ENCODE measurements at regions not wholly inside any gene's neighbourhood (a gene's known extent, or its start where the extent isn't known, plus 50 kb on each side); places are given as distances from the start of the nearest gene placed in this dataset.

DNA sequence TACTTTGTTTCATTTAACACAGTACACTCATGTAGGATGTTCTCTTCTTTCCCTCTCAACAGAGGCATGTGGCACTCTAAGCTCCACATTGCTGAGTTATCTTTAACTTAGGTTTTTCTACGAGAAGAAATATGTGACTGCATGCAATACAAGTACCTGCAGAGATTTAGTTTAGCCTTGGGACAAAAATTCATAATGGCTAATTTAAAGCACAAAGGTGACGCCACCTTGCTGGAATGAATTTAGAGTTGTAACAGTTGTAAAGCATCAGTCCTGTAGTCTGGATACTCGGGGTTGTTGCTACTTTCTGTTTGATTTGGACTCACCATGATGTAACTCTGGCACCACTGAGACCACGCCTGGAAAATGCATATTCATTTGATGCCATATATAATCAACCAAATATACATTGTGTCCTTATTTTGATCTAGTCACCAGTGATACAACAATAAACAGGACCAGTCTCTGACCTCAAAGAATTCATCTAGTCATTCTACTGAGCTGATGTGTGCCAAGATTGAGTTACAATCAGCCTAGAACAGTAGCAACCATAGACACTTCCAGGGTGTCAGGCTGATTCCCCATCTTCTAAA is 451.0 kb upstream of the ZFP42 start:
- Histone ChIP-seq H3K4me1 (no peaks in the 10 kb centered on the region), H3K9me3 (no peaks in the 10 kb centered on the region), H3K27me3 (no peaks in the 10 kb centered on the region), H3K27ac (no peak overlapping the region), H3K4me3 (no peak overlapping the region), H3K36me3 (no peaks in the 10 kb centered on the region)
- TF ChIP-seq, protein P1, sequence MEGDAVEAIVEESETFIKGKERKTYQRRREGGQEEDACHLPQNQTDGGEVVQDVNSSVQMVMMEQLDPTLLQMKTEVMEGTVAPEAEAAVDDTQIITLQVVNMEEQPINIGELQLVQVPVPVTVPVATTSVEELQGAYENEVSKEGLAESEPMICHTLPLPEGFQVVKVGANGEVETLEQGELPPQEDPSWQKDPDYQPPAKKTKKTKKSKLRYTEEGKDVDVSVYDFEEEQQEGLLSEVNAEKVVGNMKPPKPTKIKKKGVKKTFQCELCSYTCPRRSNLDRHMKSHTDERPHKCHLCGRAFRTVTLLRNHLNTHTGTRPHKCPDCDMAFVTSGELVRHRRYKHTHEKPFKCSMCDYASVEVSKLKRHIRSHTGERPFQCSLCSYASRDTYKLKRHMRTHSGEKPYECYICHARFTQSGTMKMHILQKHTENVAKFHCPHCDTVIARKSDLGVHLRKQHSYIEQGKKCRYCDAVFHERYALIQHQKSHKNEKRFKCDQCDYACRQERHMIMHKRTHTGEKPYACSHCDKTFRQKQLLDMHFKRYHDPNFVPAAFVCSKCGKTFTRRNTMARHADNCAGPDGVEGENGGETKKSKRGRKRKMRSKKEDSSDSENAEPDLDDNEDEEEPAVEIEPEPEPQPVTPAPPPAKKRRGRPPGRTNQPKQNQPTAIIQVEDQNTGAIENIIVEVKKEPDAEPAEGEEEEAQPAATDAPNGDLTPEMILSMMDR (IDR thresholded peaks at IDR 0.05) = no peak
- TF ChIP-seq POLR2A (IDR thresholded peaks at IDR 0.05) = no peak
- 49% methylated on average over 4 of the region's 4 CpGs for WGBS (ENCODE audit: insufficient coverage, low coverage, low lambda C conversion rate, missing lambda C conversion rate)
- intact Hi-C loops (cut with DNase I) = no loop called here
- DNase-seq = no peak
- ATAC-seq = no peak

DNA sequence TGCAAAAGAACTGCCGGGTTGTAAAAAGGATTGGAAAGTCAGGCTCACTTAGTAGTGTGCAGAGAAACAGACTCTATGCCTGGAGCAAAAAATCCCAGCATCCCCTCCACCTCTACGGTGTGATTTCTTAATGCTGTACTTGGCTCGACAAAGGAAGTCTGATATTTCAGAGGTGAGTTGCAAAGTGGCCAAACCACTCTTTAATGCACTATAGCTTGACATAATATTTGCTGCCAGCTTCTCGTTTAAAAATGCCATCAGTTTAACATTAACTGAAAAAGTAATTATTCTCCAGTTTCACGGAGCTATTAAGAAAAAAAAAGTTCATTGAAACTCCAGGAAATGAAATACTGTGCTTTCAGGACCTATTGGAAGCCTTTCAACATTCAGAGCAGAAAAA is 448.3 kb upstream of the ZFP42 start:
- ATAC-seq (no peak), DNase-seq (no peak)
- TF ChIP-seq, protein P1 (IDR thresholded peaks at IDR 0.05) = no peak
- no peak for TF ChIP-seq POLR2A (IDR thresholded peaks at IDR 0.05)
- 28% methylated on average over 5 of the region's 5 CpGs for WGBS (ENCODE audit: insufficient coverage, low coverage, low lambda C conversion rate, missing lambda C conversion rate)
- H3K36me3 ChIP-seq = no peaks in the 10 kb centered on the region
- no peaks in the 10 kb centered on the region for H3K4me1 ChIP-seq
- no peak overlapping the region for H3K4me3 ChIP-seq
- no peaks in the 10 kb centered on the region for H3K9me3 ChIP-seq
- intact Hi-C loops (cut with DNase I) = no loop called here
- no peak overlapping the region for H3K27ac ChIP-seq
- H3K27me3 ChIP-seq = no peaks in the 10 kb centered on the region

DNA sequence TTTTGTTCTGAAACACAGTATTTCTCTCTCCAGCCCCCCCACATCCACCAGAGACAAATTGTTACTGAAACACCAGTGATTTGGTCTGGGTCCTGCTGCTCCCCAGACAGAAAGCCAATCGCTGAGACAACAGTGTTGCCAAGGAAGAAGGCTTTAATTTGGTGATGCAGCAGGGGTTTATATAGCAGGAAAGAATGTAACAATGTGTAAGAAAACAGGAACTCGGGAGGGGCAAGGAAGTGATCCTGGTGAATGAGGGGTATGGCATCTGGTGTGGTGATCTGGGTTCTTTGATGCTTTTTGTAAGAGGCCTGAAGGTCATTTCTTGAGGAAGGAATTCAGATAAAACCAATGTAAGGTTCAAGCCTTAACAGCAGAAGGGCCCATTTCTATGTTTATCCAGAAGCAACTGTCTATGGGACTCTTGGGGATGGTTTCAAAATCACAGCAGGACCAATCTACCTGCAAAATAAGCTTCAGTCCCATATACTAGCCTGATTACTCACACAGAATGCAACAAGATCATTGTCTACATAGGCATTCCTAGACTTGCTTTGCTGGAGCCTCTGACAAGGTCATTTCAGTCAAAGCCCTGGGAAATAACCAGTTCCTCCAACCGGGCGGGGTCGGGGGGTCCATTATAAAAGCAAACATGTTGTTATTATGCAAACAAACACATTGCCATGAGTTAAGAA is 445.2 kb upstream of the ZFP42 start:
- H3K27ac ChIP-seq = no peak overlapping the region
- intact Hi-C loops (cut with DNase I) = no loop called here
- no peaks in the 10 kb centered on the region for H3K4me1 ChIP-seq
- no peak for TF ChIP-seq POLR2A (IDR thresholded peaks at IDR 0.05)
- TF ChIP-seq, protein P1 (IDR thresholded peaks at IDR 0.05) = no peak
- 60% methylated on average over 5 of the region's 5 CpGs for WGBS (ENCODE audit: insufficient coverage, low coverage, low lambda C conversion rate, missing lambda C conversion rate)
- H3K4me3 ChIP-seq = no peak overlapping the region
- H3K36me3 ChIP-seq = no peaks in the 10 kb centered on the region
- H3K9me3 ChIP-seq = no peaks in the 10 kb centered on the region
- ATAC-seq = no peak
- no peaks in the 10 kb centered on the region for H3K27me3 ChIP-seq
- DNase-seq = no peak

DNA sequence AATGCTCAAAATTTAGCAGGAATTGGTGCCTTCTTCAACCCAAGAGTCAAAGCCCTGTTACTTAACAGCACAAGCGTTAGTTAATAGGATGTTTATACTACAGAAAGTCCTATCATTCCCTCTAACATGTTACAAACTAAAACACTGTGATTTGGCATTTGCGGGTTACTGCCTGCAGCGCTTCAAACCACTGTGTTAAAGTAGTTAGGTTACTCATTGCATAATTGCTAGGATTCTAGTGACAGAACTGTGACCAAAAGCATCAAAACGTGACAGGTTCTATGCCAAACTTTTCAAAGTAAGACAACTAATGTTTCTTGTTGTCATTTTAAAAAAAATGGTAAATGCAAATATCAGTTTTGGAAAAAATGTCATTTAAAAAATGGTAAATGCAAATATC is 442.8 kb upstream of the ZFP42 start:
- WGBS (ENCODE audit: insufficient coverage, low coverage, low lambda C conversion rate, missing lambda C conversion rate) = 60% methylated on average over 4 of the region's 4 CpGs
- no peak overlapping the region for H3K4me3 ChIP-seq
- intact Hi-C loops (cut with DNase I) = no loop called here
- ATAC-seq = no peak
- no peaks in the 10 kb centered on the region for H3K27me3 ChIP-seq
- H3K27ac ChIP-seq = no peak overlapping the region
- no peaks in the 10 kb centered on the region for H3K36me3 ChIP-seq
- TF ChIP-seq, protein P1 (IDR thresholded peaks at IDR 0.05) = no peak
- TF ChIP-seq POLR2A (IDR thresholded peaks at IDR 0.05) = no peak
- H3K4me1 ChIP-seq = no peaks in the 10 kb centered on the region
- H3K9me3 ChIP-seq = no peaks in the 10 kb centered on the region
- DNase-seq = no peak
